Parathyroid adenoma (tissue), 2 donors: ENCODE measurements at regions not wholly inside any gene's neighbourhood (a gene's known extent, or its start where the extent isn't known, plus 50 kb on each side); places are given as distances from the start of the nearest gene placed in this dataset.

Experiments
- H2AFZ ChIP-seq: fragments of 300-600 bp; sonication (generic); one replicate; pipeline ENCODE4 v1.7.0; 2017; ENCODE audit warnings: antibody characterized with exemption, mild to moderate bottlenecking
- H3K27ac ChIP-seq: fragments of 300-600 bp; sonication (generic); one replicate; pipeline ENCODE4 v1.7.0; 2017
- H3K27me3 ChIP-seq: fragments of 300-600 bp; sonication (generic); one replicate; pipeline ENCODE4 v1.7.0; 2017; ENCODE audit warnings: low read length; ENCODE audit not compliant: control insufficient read depth, insufficient read depth
- H3K36me3 ChIP-seq: fragments of 300-600 bp; sonication (generic); one replicate; pipeline ENCODE4 v1.7.0; 2017; ENCODE audit warnings: low read length; ENCODE audit not compliant: control insufficient read depth, insufficient read depth
- H3K4me1 ChIP-seq: fragments of 300-600 bp; sonication (generic); one replicate; pipeline ENCODE4 v1.7.0; 2017; ENCODE audit warnings: control low read depth
- H3K4me2 ChIP-seq: fragments of 300-600 bp; sonication (generic); one replicate; pipeline ENCODE4 v1.7.0; 2017; ENCODE audit warnings: low read length
- H3K4me3 ChIP-seq: fragments of 300-600 bp; sonication (generic); one replicate; pipeline ENCODE4 v1.7.0; 2017; ENCODE audit warnings: low read depth, low read length
- H3K79me2 ChIP-seq: fragments of 300-600 bp; sonication (generic); one replicate; pipeline ENCODE4 v1.7.0; 2017; ENCODE audit warnings: control low read depth
- H3K9ac ChIP-seq: fragments of 300-600 bp; sonication (generic); one replicate; pipeline ENCODE4 v1.7.0; 2017; ENCODE audit warnings: mild to moderate bottlenecking
- H3K9me3 ChIP-seq: fragments of 300-600 bp; sonication (generic); one replicate; pipeline ENCODE4 v1.7.0; 2017; ENCODE audit warnings: low read length; ENCODE audit not compliant: control insufficient read depth
- CTCF ChIP-seq: fragments of 300-600 bp; sonication (generic); IDR thresholded peaks from one replicate; pipeline ENCODE4 v1.7.0; 2017; ENCODE audit warnings: antibody characterized with exemption, mild to moderate bottlenecking
- donor health status: primary hyperparathyroidism.

- Histone ChIP-seq H3K27me3 (no peaks in the 10 kb centered on the region), H2AFZ (no peak overlapping the region), H3K4me2 (no peak overlapping the region), H3K79me2 (no peaks in the 10 kb centered on the region), H3K4me3 (no peak overlapping the region), H3K9me3 (no peaks in the 10 kb centered on the region), H3K4me1 (no peaks in the 10 kb centered on the region), H3K27ac (no peak overlapping the region), H3K36me3 (no peaks in the 10 kb centered on the region), H3K9ac (no peak overlapping the region)
- no peak for TF ChIP-seq CTCF
These were observed 451.7 kb downstream of the TSHZ3 start for GRCh38 chr19:30897553-30897952.

GRCh38 chr19:30897034-30897433, 452.2 kb downstream of the TSHZ3 start:
- Histone ChIP-seq H3K36me3 (no peaks in the 10 kb centered on the region), H3K79me2 (no peaks in the 10 kb centered on the region), H3K4me1 (no peaks in the 10 kb centered on the region), H2AFZ (no peak overlapping the region), H3K27ac (no peak overlapping the region), H3K4me2 (no peak overlapping the region), H3K27me3 (no peaks in the 10 kb centered on the region), H3K9ac (no peak overlapping the region), H3K4me3 (no peak overlapping the region), H3K9me3 (no peaks in the 10 kb centered on the region)
- no peak for TF ChIP-seq CTCF

GRCh38 chr19:30896554-30896953, 452.7 kb downstream of the TSHZ3 start:
- Histone ChIP-seq H3K36me3 (no peaks in the 10 kb centered on the region), H3K27me3 (no peaks in the 10 kb centered on the region), H3K4me3 (no peak overlapping the region), H3K9me3 (no peaks in the 10 kb centered on the region), H3K27ac (no peak overlapping the region), H3K9ac (no peak overlapping the region), H3K4me1 (no peaks in the 10 kb centered on the region), H2AFZ (no peak overlapping the region), H3K4me2 (no peak overlapping the region), H3K79me2 (no peaks in the 10 kb centered on the region)
- no peak for TF ChIP-seq CTCF

GRCh38 chr19:30895946-30896345, 453.3 kb downstream of the TSHZ3 start:
- Histone ChIP-seq H2AFZ (no peak overlapping the region), H3K4me1 (no peaks in the 10 kb centered on the region), H3K27me3 (no peaks in the 10 kb centered on the region), H3K36me3 (no peaks in the 10 kb centered on the region), H3K4me3 (no peak overlapping the region), H3K9me3 (no peaks in the 10 kb centered on the region), H3K9ac (no peak overlapping the region), H3K79me2 (no peaks in the 10 kb centered on the region), H3K4me2 (no peak overlapping the region), H3K27ac (no peak overlapping the region)
- TF ChIP-seq CTCF: no peak

GRCh38 chr19:30891051-30891450, 458.2 kb downstream of the TSHZ3 start:
- no peak for TF ChIP-seq CTCF
- no peak overlapping the region for H3K27ac ChIP-seq
- no peak overlapping the region for H2AFZ ChIP-seq
- H3K4me1 ChIP-seq: no peaks in the 10 kb centered on the region
- no peaks in the 10 kb centered on the region for H3K9me3 ChIP-seq
- no peaks in the 10 kb centered on the region for H3K27me3 ChIP-seq
- H3K4me2 ChIP-seq: no peak overlapping the region
- H3K79me2 ChIP-seq: no peaks in the 10 kb centered on the region
- H3K36me3 ChIP-seq: no peaks in the 10 kb centered on the region
- no peak overlapping the region for H3K4me3 ChIP-seq
- H3K9ac ChIP-seq: no peak overlapping the region
